Panc1 (cell line): ENCODE measurements at regions not wholly inside any gene's neighbourhood (a gene's known extent, or its start where the extent isn't known, plus 50 kb on each side); places are given as distances from the start of the nearest gene placed in this dataset.
"Not testable (repeated sequence)": the region's sequence is repeated elsewhere in the genome, so short reads cannot be mapped to it uniquely, and the experiment has no call there.

Source experiments
- ATAC-seq: fragments of 200-7000 bp; cut with Tn5 transposase; 2 replicates; pipeline ENCODE4 v1.9.1; 2020; ENCODE audit warnings: mild to moderate bottlenecking, moderate library complexity
- BruUV-seq: library from RNA; stranded (reverse); fragments of 400-500 nt; replicated peaks from 2 replicates; lab custom pipeline; 2021; lab: Mats Ljungman, UMichigan
- CTCF ChIA-PET: fragments of 300-600 bp; sonication (Branson Sonifier 250); formaldehyde crosslinking; loops from one replicate; lab custom pipeline; 2022; ENCODE audit warnings: antibody characterized with exemption; lab: Charles Lee
- POLR2A ChIA-PET: fragments of 300-600 bp; sonication (Branson Sonifier 250); formaldehyde crosslinking; loops from one replicate; lab custom pipeline; 2022; ENCODE audit warnings: antibody characterized with exemption; lab: Charles Lee
- DNase-seq: peaks from one replicate; pipeline ENCODE4 v3.0.0-alpha.2; 2010; ENCODE audit warnings: low read depth, low spot score
- H3K27ac ChIP-seq: 2 replicates; pipeline ENCODE4 v1.5.1; 2011; ENCODE audit warnings: mild to moderate bottlenecking, low read length, inconsistent platforms
- H3K27me3 ChIP-seq: fragments of 200-500 bp; sonication (Bioruptor generic); 2 replicates; pipeline ENCODE4 v1.6.0; 2014; ENCODE audit warnings: low read length, inconsistent platforms; ENCODE audit not compliant: control insufficient read depth, insufficient read depth
- H3K36me3 ChIP-seq: fragments of 200-500 bp; sonication (Bioruptor generic); 2 replicates; pipeline ENCODE4 v1.5.1; 2014; ENCODE audit warnings: inconsistent platforms, mild to moderate bottlenecking, low read length, moderate library complexity; ENCODE audit not compliant: control insufficient read depth, insufficient read depth
- H3K4me1 ChIP-seq: 2 replicates; pipeline ENCODE4 v1.5.1; 2011; ENCODE audit warnings: inconsistent platforms, mild to moderate bottlenecking, low read length, moderate library complexity; ENCODE audit not compliant: control insufficient read depth, insufficient read depth
- H3K4me3 ChIP-seq, 2 experiments: 2 replicates each; pipeline ENCODE4 v1.5.1; 2011 to 2012; ENCODE audit warnings: low read depth in 2 of 2, low read length in 2 of 2, mild to moderate bottlenecking in 2 of 2, inconsistent platforms in 1 of 2, moderate library complexity in 1 of 2
- H3K9me3 ChIP-seq: fragments of 200-500 bp; sonication (Bioruptor generic); 2 replicates; pipeline ENCODE4 v1.5.1; 2014; ENCODE audit warnings: low read depth, mild to moderate bottlenecking, inconsistent platforms, low read length, moderate library complexity; ENCODE audit not compliant: control insufficient read depth, insufficient read depth
- POLR2AphosphoS5 ChIP-seq: IDR thresholded peaks from 2 replicates; pipeline ENCODE4 v1.6.1; 2012; ENCODE audit warnings: mild to moderate bottlenecking, low read depth, low read length, moderate library complexity
- REST ChIP-seq, 2 experiments: IDR thresholded peaks; 2 replicates each; pipeline ENCODE4 v1.6.1; 2011 to 2012; ENCODE audit warnings: low read depth in 2 of 2, control low read depth in 1 of 2, low read length in 1 of 2, mild to moderate bottlenecking in 1 of 2, moderate library complexity in 1 of 2; ENCODE audit not compliant: insufficient read depth in 1 of 2
- SIN3A ChIP-seq: IDR thresholded peaks from 2 replicates; pipeline ENCODE4 v1.6.1; 2012; ENCODE audit warnings: low read depth, mild to moderate bottlenecking, low read length, moderate library complexity, borderline replicate concordance; ENCODE audit not compliant: insufficient read depth
- TCF7L2 ChIP-seq: IDR thresholded peaks from 2 replicates; pipeline ENCODE4 v1.6.1; 2011; ENCODE audit warnings: mild to moderate bottlenecking, low read depth, low read length, inconsistent platforms
- in situ Hi-C: cut with HindIII; loops from 2 replicates; pipeline ENCODE4 v1.10.0; 2016; ENCODE audit warnings: low sequenced_read_pairs, low pct_unique_long_range_greater_than_20kb
- intact Hi-C: fragments of 100-400 bp; cut with micrococcal nuclease; formaldehyde crosslinking; loops from one replicate; pipeline ENCODE4 v1.10.0; 2022; ENCODE audit not compliant: unreplicated experiment
- TF ChIP-seq, protein P1 (sequence below): fragments of 450-650 bp; IDR thresholded peaks from 2 replicates; pipeline ENCODE4 v1.5.1; 2017; ENCODE audit warnings: mild to moderate bottlenecking

- intact Hi-C loops, CTCF ChIA-PET, in situ Hi-C loops, H3K27me3 ChIP-seq, H3K27ac ChIP-seq, H3K4me3 ChIP-seq, H3K4me1 ChIP-seq, ATAC-seq, BruUV-seq, H3K36me3 ChIP-seq, DNase-seq, H3K9me3 ChIP-seq, POLR2A ChIA-PET: not testable (repeated sequence)
Measured at GRCh38 chr6:169856442-169857342, 105.3 kb downstream of the ERMARD start.

DNA sequence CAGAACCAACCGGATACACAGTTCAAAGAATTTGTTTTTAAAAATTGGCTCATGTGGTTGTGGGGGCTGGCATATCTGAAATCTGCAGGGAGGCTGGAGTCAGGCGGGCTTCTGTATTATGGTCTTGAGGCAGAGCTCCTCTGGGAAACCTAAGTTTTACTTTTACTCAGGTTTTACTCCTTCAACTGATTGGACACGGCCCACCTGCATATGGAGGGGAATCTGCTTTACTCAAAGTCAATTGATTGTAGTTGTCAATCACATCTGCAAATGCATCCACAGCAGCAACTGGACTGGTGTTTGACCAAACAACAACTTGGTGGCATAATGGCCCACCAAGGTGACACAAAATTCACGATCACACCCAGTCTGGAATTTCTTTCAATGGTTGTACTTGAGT, 103.4 kb downstream of the ERMARD start:
- DNase-seq = no peak
- H3K9me3 ChIP-seq = peaks cover 3% of the 10 kb centered on the region; the same call in 1 of the 2 replicates
- TF ChIP-seq TCF7L2 (no peak), SIN3A (no peak), REST (IDR thresholded peaks at IDR 0.05; ENCODE audit: insufficient read depth in 1 of 2, low read depth in 2 of 2, low read length in 1 of 2) (no peak), POLR2AphosphoS5 (no peak)
- TF ChIP-seq, protein P1, sequence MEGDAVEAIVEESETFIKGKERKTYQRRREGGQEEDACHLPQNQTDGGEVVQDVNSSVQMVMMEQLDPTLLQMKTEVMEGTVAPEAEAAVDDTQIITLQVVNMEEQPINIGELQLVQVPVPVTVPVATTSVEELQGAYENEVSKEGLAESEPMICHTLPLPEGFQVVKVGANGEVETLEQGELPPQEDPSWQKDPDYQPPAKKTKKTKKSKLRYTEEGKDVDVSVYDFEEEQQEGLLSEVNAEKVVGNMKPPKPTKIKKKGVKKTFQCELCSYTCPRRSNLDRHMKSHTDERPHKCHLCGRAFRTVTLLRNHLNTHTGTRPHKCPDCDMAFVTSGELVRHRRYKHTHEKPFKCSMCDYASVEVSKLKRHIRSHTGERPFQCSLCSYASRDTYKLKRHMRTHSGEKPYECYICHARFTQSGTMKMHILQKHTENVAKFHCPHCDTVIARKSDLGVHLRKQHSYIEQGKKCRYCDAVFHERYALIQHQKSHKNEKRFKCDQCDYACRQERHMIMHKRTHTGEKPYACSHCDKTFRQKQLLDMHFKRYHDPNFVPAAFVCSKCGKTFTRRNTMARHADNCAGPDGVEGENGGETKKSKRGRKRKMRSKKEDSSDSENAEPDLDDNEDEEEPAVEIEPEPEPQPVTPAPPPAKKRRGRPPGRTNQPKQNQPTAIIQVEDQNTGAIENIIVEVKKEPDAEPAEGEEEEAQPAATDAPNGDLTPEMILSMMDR = no peak
- intact Hi-C loops (no loop called here), in situ Hi-C loops (no loop called here)
- H3K27ac ChIP-seq = no peak overlapping the region
- no peaks in the 10 kb centered on the region for H3K36me3 ChIP-seq
- H3K4me3 ChIP-seq = no peak overlapping the region
- BruUV-seq = no TSS peak
- ChIA-PET CTCF (no interaction called here), POLR2A (no interaction called here)
- ATAC-seq = no peak
- no peaks in the 10 kb centered on the region; the same call in 1 of the 2 replicates for H3K27me3 ChIP-seq
- H3K4me1 ChIP-seq = no peaks in the 10 kb centered on the region

DNA sequence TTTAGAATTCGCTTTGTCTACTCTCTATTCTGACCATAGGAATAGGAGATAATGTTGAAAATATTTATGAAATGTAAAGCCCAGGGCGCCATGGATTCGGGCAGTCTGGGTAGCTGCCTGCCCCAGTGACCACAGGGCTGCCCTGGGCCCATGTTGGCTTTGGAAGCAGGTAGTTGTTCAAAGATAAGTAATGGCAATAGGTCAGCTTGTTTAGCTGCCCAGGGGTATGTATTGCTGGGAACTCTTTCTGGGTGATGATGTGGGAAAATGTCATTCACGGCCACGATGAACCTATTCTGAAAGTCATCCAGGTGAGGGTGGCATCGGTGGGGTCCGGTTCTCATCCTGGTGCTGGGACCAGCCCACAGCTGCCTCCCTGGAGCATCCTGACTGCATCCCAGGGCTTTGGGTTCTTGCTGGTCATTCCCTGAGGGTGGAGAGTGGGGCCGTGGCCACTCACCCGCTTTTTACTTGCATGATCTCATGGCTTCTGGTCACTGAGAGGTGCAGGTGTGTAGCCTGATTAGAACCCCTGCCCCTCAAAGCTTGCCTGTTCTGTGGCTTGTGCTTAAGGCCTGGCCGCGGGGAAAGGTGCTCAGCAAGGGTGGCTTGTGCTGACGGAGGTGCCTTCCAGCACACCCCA, 102.8 kb downstream of the ERMARD start:
- in situ Hi-C loops = no loop called here
- ChIA-PET CTCF (no interaction called here), POLR2A (no interaction called here)
- TF ChIP-seq POLR2AphosphoS5 = no peak
- TF ChIP-seq, protein P1 = no peak
- BruUV-seq = no TSS peak
- ATAC-seq (no peak), DNase-seq (no peak)
- H3K9me3 ChIP-seq = peaks cover 3% of the 10 kb centered on the region; the same call in 1 of the 2 replicates
- no peaks in the 10 kb centered on the region for H3K4me1 ChIP-seq
- no peaks in the 10 kb centered on the region; the same call in 1 of the 2 replicates for H3K27me3 ChIP-seq
- no peak overlapping the region for H3K4me3 ChIP-seq
- no peaks in the 10 kb centered on the region for H3K36me3 ChIP-seq
- intact Hi-C loops = no loop called here
- no peak overlapping the region for H3K27ac ChIP-seq
